Iris pigment epithelial cell (primary cell): ENCODE measurements at regions not wholly inside any gene's neighbourhood (a gene's known extent, or its start where the extent isn't known, plus 50 kb on each side); places are given as distances from the start of the nearest gene placed in this dataset.

Experiments
- DNase-seq: peaks from one replicate; pipeline ENCODE4 v3.0.0-alpha.2; 2011; ENCODE audit warnings: low read depth

GRCh38 chrX:97666890-97667289, 783.2 kb downstream of the RPA4 start:
- no peak for DNase-seq

GRCh38 chrX:97668126-97668525, 784.4 kb downstream of the RPA4 start:
- no peak for DNase-seq

DNA sequence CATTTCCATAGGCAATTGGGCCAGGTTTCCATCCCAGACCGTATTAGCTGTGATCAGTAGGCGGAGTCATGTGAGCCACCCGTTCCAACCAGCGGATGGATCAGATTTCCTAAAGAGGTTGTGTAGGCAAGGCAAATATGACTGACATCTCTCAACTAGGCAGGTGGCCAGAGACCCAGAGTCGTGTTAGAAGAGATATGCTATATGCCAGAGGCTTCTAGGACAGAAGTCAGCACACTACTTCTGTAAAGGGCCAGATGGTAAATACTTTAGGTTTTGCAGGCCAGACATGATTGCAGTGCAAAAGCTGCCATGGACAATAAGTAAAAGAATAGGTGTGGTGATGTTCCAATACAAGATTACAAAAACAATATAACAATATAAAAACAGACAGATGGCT, 788.4 kb downstream of the RPA4 start:
- DNase-seq, result no peak

DNA sequence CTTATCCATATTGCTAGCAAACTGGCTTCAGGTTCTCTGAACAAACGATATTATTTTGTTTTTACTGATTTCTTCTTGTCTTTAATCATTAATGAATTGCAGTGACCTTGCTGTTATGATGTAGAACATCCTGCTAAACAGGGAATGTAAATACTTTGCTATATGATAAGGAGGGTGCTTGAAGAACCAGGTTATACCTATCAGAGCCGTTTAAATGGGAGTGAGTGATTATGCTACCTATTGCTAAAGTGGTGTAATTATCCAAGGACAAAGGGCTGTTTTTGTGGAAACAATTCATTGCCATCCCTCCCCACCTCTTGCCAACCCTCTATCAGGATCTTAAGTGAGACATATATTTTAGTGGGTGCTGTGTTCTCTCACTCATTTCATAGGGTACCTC, 788.9 kb downstream of the RPA4 start:
- DNase-seq, result no peak

GRCh38 chrX:97673135-97673534, 789.4 kb downstream of the RPA4 start:
- no peak for DNase-seq

DNA sequence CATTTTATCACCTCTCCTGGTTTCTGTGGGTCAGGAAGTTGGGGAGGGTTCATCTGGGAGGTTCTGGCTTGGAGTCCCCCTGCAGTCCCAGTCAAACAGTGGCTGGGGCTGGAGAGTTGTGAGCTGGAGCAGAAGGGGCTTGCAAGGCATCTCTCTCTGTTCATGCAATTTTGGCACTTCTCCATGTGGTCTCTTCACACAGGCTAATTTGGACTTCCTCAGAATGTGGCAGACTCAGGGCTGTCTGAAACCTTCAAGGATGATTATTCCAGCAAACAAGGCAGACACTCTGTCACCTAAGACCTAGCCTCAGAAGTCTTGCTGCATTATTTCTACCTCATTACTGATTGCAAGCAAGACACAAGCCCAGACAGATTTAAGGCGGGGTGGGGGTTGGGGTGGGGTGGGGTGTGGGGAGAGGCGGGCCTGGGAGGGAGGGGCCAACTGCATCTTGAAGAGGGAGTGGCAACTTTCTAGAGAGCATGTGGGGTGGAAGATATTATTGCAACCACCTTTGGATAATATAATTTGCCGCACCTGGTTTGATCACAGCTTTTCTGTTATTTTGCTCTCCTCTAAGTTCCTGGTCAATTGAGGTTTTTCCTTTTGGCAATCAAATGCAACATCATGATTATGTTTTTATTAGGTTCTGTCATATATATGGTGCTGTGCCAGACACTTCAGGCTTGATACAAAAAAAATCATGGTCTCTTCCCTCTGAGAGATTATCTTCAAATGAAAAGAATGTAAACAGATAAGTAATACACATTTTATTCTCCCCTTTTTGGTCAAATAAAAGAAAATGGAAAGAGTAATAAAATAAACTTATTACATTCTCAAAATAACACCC, 799.5 kb downstream of the RPA4 start:
- DNase-seq, result no peak

GRCh38 chrX:97685753-97686152, 802.0 kb downstream of the RPA4 start:
- DNase-seq, result peak; percentile 48

DNA sequence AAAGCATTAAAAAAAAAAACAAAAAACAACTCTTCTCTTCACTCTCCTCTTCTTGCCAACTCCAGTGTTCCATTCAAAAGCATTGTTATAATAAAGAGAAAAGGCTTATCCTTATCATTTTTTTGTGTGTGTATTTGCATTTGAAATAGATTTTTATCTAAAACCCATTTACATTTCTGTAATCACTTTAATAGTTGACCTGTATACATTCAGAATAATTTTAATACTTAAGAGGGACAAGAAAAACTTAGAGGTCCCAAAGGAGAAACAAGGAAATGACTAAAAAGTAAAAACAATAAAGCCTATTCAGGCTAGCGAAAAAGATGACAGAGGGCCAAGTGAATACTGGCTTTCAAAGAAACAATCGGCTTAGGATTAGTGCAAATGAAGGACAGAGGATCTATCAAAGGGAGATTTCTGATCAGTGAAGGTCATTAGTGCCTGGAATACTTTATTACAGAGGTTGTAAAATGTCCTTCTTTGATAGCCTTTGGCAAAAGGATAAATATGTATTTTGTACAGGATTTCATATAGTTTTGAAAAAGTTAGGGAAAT, 808.3 kb downstream of the RPA4 start:
- no peak for DNase-seq

GRCh38 chrX:97692575-97692974, 808.9 kb downstream of the RPA4 start:
- DNase-seq, result no peak

- no peak for DNase-seq
Observed at GRCh38 chrX:97700547-97700946, 816.8 kb downstream of the RPA4 start.

DNA sequence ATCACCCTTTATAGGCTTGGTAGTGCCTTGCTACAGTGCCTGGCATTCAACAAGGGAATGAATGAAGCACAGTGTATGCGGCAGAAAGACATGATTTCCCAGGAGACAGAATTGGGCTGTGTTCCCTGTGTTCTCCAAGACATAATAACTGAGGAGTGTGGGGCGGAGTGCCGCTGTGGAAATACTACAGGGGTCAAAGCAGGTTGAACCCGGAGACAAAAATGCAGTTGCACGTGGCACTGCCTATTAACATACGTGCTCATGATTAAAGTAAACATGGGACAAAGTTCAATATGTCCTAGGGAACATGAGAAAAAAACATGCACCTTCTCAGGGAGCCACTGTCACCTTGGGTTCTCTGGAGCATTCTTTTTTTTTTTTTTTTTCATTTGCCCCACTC, 820.8 kb downstream of the RPA4 start:
- no peak for DNase-seq

DNA sequence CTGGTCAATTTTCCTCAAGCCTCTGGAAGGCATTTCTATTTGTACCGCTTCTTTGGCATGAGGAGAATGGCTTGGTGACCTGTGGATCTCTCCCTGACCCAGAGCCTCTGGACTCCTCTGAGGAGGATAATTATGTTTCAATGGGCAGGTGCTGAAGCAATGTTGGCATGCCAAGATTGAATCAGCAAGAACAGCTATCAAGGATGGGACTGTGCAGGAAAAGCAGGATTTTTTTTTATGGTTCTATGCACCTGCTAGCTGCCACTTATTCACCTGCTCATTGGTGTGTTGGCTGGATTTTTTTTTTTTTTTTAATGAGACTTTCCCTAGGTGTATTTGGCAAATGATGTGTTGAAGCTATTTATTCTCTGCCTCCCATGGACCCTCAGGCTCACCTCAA, 821.2 kb downstream of the RPA4 start:
- DNase-seq, result no peak

- DNase-seq, result no peak
Observed at GRCh38 chrX:97705936-97706335, 822.2 kb downstream of the RPA4 start.

DNA sequence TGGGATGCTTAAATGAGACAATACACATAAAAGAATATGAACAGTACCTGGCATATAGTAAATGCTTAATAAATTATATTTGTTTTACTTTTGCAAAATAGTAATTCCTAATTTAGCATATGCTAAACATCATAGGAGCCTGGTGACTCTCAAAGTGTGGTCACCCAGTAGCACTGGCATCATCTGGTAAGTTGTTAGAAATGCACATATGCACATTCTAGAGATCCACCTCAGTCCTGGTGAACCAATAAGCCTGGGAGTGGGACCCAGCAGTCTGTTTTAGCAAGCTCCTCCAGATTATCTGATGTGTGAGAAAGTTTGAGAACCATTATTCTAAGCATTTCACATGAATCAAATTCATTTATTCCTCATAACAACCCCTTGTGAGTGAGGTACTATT, 830.4 kb downstream of the RPA4 start:
- DNase-seq, result no peak

- DNase-seq, result no peak
Observed at GRCh38 chrX:97728215-97728614, 844.5 kb downstream of the RPA4 start.

DNA sequence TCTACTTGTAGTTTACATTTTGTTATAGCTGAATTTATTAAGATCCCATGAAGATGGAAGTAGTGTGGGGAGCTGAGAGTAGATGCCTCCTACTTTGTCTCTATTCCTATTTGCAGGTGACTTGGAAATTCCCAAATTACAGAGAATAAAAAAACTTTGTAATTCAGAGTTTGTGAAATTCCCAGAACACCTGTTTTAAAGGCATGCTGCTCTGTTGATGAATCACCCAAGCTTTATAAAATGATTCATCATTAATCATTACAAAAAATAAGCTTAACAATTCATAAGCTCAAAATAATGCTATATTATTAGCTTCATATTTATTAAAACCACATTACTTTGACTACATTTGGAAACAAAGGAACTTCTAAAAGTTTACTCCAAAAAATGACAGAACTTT, 856.3 kb downstream of the RPA4 start:
- DNase-seq, result no peak

DNA sequence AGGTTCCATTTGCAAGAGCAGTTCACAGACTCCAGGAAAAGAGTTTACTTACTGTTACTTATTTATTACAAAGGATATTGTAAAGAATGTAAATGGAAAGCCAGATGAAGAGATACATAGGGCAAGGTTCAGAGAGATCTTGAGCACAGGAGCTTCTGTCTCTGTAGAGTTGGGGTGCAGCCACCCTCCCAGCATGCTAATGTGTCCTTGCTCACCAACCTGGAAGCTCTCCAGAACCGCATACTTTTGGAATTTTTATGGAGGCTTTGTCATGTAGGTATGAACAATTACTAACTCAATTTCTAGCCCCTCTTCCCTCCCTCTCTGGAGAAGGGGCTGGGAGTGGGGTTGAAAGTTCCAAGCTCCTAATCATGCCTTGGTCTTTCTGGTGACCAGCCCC, 857.2 kb downstream of the RPA4 start:
- DNase-seq, result no peak

DNA sequence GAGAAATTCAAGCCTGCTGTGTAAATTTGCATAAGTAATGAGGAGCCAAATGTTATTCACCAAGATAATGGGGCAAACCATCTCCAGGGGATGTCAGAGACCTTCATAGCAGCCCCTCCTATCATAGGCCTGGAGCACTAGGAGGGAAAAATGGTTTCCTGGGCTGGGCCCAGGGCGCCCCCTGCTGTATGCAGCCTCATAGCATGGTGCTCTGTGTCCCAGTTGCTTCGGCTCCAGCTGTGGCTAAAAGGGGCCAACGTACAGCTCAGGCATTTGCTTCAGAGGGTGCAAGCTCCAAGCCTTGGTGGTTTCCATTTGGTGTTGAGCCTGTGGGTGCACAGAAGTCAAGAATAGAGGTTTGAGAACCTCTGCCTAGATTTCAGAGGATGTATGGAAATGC, 859.3 kb downstream of the RPA4 start:
- no peak for DNase-seq

DNA sequence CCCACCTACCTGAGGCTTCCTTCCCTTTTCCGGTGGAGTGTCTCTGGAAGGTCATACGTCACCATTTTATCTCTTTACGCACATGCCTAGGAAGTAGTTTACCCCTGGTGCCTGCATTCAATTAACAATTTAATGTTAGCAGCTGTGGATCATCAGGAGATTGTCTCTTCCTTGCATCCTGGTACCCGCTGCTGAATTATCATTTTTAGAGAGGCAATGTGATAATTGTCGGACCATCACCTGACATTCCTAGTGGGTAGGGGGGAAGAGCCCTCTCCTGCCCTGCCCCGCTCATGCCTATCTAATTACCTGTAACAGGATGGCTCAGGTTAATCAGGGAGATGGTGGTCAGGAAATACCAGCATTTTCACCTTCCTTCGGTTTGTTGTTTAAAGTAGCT, 863.6 kb downstream of the RPA4 start:
- no peak for DNase-seq

GRCh38 chrX:97751016-97751415, 867.3 kb downstream of the RPA4 start:
- no peak for DNase-seq

DNA sequence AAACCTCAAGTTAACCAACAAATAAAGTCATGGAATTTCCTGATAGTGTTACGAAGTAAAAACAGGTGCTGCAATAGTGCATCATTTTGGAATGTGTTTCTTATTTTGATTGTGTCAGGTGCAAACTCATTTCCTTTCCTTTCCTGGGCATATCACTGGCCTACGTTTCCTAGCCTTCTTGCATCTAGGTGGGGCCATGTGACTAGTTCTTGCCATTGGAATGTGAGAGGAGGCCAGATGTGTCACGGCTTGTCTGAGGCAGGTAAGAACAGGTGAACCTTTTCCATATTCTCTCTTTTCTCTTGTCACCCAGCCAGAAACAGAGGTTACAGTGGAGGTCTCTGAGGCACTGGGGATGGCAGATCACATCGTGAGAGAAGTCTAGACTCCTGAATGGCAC, 868.0 kb downstream of the RPA4 start:
- no peak for DNase-seq

DNA sequence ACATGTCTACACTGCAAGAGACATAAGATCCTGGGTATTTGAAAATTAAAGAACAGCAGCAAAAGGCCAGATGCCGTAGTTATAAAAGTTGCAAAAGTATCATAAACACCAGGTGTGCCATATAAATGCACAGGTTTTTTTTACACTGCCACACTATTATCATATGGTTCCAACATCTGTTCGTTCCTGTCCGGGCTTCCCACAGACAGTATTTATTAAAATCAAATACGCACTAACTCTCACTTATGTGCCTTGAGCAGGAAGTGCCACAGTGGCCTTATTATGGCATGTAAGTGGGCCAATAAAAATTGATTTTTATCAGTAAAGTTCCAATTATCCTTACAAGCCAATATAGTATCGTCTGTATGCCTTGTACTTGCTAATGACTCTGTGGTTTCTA, 873.2 kb downstream of the RPA4 start:
- DNase-seq, result no peak

- no peak for DNase-seq
Observed at GRCh38 chrX:97763391-97763790, 879.7 kb downstream of the RPA4 start.

- DNase-seq, result no peak
Observed at GRCh38 chrX:97763981-97764380, 880.3 kb downstream of the RPA4 start.
